ENCODE measurements at regions not wholly inside any gene's neighbourhood (a gene's known extent, or its start where the extent isn't known, plus 50 kb on each side); places are given as distances from the start of the nearest gene placed in this dataset.

DNA sequence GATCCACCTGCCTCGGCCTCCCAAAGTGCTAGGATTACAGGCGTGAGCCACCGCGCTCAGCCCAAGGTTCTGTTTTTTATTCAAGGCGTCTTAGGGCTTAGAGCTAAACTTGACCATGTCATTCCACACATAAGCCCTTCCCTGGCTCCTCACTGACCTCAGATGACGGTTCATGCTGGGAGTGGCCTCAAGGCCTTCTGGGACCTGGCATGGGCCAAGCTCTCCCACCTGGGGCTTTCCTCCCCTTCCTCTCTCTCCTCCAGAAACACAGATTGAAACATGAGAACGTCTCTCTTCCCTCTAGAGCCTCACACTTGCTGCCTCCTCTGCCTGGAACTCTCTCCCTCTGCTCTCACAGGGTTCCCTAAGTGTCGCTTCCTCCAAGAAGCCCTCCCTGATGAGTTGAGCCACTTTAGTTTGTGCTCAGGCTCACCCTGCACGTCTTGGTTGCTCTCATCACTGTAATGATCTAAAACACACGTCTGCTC is 155.6 kb upstream of the IER5L start:
- intact Hi-C loops (cut with DNase I), result no loop called here
- Histone ChIP-seq H3K36me3 (no peaks in the 10 kb centered on the region), H3K27me3 (no peaks in the 10 kb centered on the region), H3K9me3 (no peaks in the 10 kb centered on the region), H3K27ac (peak overlapping the region; percentile 82 to 95 (median 92)), H3K4me3 (peak overlapping the region in 2 of 4 donors; percentile 14 to 29), H3K4me1 (peaks cover 20 to 32% (median 21%) of the 10 kb centered on the region in 3 donors)
- DNase-seq (peak in 4 of 6 donors; percentile 37 to 62 (median 50)), ATAC-seq (peak; percentile 11 to 23 (median 14)), FAIRE-seq (no peak)
- WGBS, 2 donors, result 52 to 55% methylated on average over 10 of the region's 10 CpGs
- TF ChIP-seq, protein P1, sequence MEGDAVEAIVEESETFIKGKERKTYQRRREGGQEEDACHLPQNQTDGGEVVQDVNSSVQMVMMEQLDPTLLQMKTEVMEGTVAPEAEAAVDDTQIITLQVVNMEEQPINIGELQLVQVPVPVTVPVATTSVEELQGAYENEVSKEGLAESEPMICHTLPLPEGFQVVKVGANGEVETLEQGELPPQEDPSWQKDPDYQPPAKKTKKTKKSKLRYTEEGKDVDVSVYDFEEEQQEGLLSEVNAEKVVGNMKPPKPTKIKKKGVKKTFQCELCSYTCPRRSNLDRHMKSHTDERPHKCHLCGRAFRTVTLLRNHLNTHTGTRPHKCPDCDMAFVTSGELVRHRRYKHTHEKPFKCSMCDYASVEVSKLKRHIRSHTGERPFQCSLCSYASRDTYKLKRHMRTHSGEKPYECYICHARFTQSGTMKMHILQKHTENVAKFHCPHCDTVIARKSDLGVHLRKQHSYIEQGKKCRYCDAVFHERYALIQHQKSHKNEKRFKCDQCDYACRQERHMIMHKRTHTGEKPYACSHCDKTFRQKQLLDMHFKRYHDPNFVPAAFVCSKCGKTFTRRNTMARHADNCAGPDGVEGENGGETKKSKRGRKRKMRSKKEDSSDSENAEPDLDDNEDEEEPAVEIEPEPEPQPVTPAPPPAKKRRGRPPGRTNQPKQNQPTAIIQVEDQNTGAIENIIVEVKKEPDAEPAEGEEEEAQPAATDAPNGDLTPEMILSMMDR (IDR thresholded peaks at IDR 0.05), result no peak

DNA sequence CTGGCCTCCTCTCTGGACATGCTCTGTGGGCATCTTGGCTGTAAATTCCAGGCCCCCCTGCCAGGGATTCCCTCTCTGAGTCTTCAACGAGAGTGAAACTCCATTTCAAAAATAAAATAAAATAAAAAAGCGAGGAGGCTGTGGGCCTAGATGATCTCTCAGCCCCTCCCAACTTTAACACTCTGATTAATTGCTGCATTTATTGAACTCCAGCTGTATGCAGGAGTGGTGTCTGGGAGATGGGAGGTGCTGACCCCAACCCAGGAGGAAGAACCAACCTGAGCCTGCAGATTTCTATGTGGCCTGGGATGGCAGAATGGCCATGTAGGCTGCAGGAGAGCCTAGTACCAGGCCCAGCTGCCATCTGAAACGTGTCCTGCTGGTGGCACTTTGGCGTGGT is 154.5 kb upstream of the IER5L start:
- TF ChIP-seq, protein P1 (IDR thresholded peaks at IDR 0.05), result no peak
- WGBS, 2 donors, result 72 to 78% methylated on average over 4 of the region's 4 CpGs
- no peaks in the 10 kb centered on the region for H3K9me3 ChIP-seq
- H3K4me1 ChIP-seq, result peaks cover 20 to 32% (median 21%) of the 10 kb centered on the region in 3 donors
- no peak for ATAC-seq
- FAIRE-seq, result no peak
- peak in 1 of 6 donors; percentile 20 for DNase-seq
- H3K27ac ChIP-seq, result peak overlapping the region; percentile 24 to 95 (median 88)
- intact Hi-C loops (cut with DNase I), result no loop called here
- no peaks in the 10 kb centered on the region for H3K27me3 ChIP-seq
- no peaks in the 10 kb centered on the region for H3K36me3 ChIP-seq
- no peak overlapping the region for H3K4me3 ChIP-seq

DNA sequence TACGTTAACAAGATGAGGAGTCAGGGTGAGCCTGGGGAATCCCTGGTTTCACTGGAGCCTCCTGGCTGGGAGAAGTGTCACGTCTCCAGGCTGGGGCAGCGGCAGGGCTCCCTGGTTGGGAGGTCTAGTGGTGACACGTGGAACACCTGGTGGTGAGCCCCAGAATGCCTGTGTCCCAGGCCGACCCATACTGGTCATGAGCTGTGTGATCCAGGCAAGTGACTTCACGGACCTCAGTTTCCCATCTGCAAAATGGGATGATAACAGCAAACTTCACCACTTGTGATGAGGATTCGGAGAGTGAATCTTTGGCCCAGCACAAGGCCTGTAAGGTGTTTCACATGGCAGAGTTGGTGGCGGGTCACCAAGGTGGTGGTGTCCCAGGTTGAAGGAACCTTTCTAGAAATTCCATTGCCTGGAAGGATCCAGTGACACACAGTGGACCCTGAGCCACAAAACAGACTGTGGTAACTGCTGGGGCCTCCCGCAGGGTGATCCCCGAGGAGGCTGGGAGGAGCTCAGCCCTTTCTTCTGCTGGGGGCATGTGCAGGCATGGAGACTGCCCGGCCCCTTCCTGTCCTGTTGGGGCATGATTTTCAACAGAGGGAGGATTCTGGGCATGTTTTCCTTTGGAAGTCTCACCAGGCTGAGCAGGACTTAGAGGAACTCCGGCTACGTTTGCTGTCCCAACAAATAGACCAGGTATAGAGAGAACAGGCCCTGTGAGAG is 153.9 kb upstream of the IER5L start:
- Histone ChIP-seq H3K9me3 (no peaks in the 10 kb centered on the region), H3K27ac (peak overlapping the region in 2 of 4 donors; percentile 94 to 95), H3K27me3 (no peaks in the 10 kb centered on the region), H3K36me3 (no peaks in the 10 kb centered on the region), H3K4me3 (no peak overlapping the region), H3K4me1 (peaks cover 20 to 32% (median 21%) of the 10 kb centered on the region in 3 donors)
- WGBS, 2 donors, result 89 to 92% methylated on average over 13 of the region's 13 CpGs
- TF ChIP-seq, protein P1 (IDR thresholded peaks at IDR 0.05), result no peak
- intact Hi-C loops (cut with DNase I), result no loop called here
- DNase-seq, result peak in 2 of 6 donors; percentile 16 to 31
- FAIRE-seq, result no peak
- no peak for ATAC-seq

DNA sequence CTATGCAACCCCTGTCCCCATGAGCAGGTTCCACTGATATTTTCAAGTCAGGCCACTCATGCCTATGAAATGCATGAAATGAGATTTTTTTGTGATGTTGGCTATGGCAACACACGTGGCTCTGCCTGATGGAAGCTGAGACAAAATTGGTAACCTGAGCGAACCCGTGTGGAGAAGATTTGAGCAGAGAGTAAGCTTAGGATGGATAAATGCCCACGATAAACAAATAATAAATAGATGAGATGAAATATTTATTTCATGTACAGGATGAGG is 153.4 kb upstream of the IER5L start:
- Histone ChIP-seq H3K27me3 (no peaks in the 10 kb centered on the region), H3K36me3 (no peaks in the 10 kb centered on the region), H3K9me3 (no peaks in the 10 kb centered on the region), H3K27ac (no peak overlapping the region), H3K4me1 (peaks cover 20 to 29% (median 21%) of the 10 kb centered on the region in 3 donors), H3K4me3 (no peak overlapping the region)
- FAIRE-seq (no peak), ATAC-seq (no peak), DNase-seq (no peak)
- TF ChIP-seq, protein P1 (IDR thresholded peaks at IDR 0.05), result no peak
- intact Hi-C loops (cut with DNase I), result no loop called here
- WGBS, 2 donors, result 76 to 94% methylated on average over 4 of the region's 4 CpGs
